GM23338 (cell line): ENCODE measurements at regions not wholly inside any gene's neighbourhood (a gene's known extent, or its start where the extent isn't known, plus 50 kb on each side); places are given as distances from the start of the nearest gene placed in this dataset.

Source experiments
- ATAC-seq: fragments of 200-7000 bp; cut with Tn5 transposase; 3 replicates; pipeline ENCODE4 v1.9.1; 2020
- DNase-seq: peaks from one replicate; pipeline ENCODE4 v3.0.0-alpha.2; 2015; ENCODE audit warnings: low spot score
- H2AFZ ChIP-seq: fragments of 200-600 bp; sonication (generic); 2 replicates; pipeline ENCODE4 v1.8.0; 2016; ENCODE audit warnings: antibody characterized with exemption, mild to moderate bottlenecking, moderate library complexity
- H3F3A ChIP-seq: fragments of 200-600 bp; sonication (generic); replicated peaks from 2 replicates; pipeline ENCODE4 v1.8.0; 2017; ENCODE audit warnings: antibody characterized with exemption, mixed run types, low read depth
- H3K27ac ChIP-seq: fragments of 200-600 bp; sonication (generic); 2 replicates; pipeline ENCODE4 v1.6.1; 2016; ENCODE audit warnings: low read depth
- H3K27me3 ChIP-seq: fragments of 200-600 bp; sonication (generic); 2 replicates; pipeline ENCODE4 v1.8.0; 2016; ENCODE audit warnings: mild to moderate bottlenecking, mixed run types, moderate library complexity; ENCODE audit not compliant: insufficient read depth
- H3K36me3 ChIP-seq: fragments of 200-600 bp; sonication (generic); 2 replicates; pipeline ENCODE4 v1.8.0; 2016; ENCODE audit warnings: mild to moderate bottlenecking; ENCODE audit not compliant: insufficient read depth
- H3K4me1 ChIP-seq: fragments of 200-600 bp; sonication (generic); 2 replicates; pipeline ENCODE4 v1.8.0; 2016; ENCODE audit warnings: mild to moderate bottlenecking, moderate library complexity; ENCODE audit not compliant: insufficient read depth
- H3K4me2 ChIP-seq: fragments of 200-600 bp; sonication (generic); 2 replicates; pipeline ENCODE4 v1.7.1; 2017; ENCODE audit warnings: mixed run types
- H3K4me3 ChIP-seq: fragments of 200-600 bp; sonication (generic); 2 replicates; pipeline ENCODE4 v1.6.1; 2016; ENCODE audit warnings: mixed run types
- H3K79me2 ChIP-seq: fragments of 200-600 bp; sonication (generic); replicated peaks from 2 replicates; pipeline ENCODE4 v1.8.0; 2017; ENCODE audit warnings: mild to moderate bottlenecking; ENCODE audit not compliant: insufficient read depth
- H3K9me2 ChIP-seq: fragments of 200-600 bp; sonication (generic); 2 replicates; pipeline ENCODE4 v1.8.0; 2017; ENCODE audit not compliant: insufficient read depth
- H4K20me1 ChIP-seq: fragments of 200-600 bp; sonication (generic); replicated peaks from 2 replicates; pipeline ENCODE4 v1.8.0; 2017; ENCODE audit warnings: mild to moderate bottlenecking; ENCODE audit not compliant: insufficient read depth
- H3K27ac Mint-ChIP-seq: 2 replicates; pipeline ENCODE4 v1.8.0; 2020; ENCODE audit warnings: inconsistent platforms, mild to moderate bottlenecking, moderate library complexity, mixed read lengths
- H3K27me3 Mint-ChIP-seq: 3 replicates; pipeline ENCODE4 v1.8.0; 2022; ENCODE audit warnings: low read depth, mild to moderate bottlenecking, moderate library complexity, mixed read lengths, inconsistent platforms; ENCODE audit not compliant: insufficient read depth, poor library complexity
- H3K36me3 Mint-ChIP-seq: 3 replicates; pipeline ENCODE4 v1.8.0; 2021; ENCODE audit warnings: low read depth, mild to moderate bottlenecking, inconsistent platforms, moderate library complexity, mixed read lengths
- H3K4me1 Mint-ChIP-seq: 3 replicates; pipeline ENCODE4 v1.8.0; 2020; ENCODE audit warnings: mild to moderate bottlenecking, inconsistent platforms, mixed read lengths
- H3K4me3 Mint-ChIP-seq: 3 replicates; pipeline ENCODE4 v1.8.0; 2021; ENCODE audit warnings: moderate library complexity, mild to moderate bottlenecking, inconsistent platforms, mixed read lengths
- H3K9me3 Mint-ChIP-seq: 3 replicates; pipeline ENCODE4 v1.8.0; 2020; ENCODE audit warnings: moderate library complexity, mild to moderate bottlenecking, inconsistent platforms, mixed read lengths
- JUNB ChIP-seq: IDR thresholded peaks from one replicate; pipeline ENCODE4 v1.6.1; 2016; ENCODE audit warnings: antibody characterized with exemption; ENCODE audit not compliant: unreplicated experiment
- NANOG ChIP-seq: IDR thresholded peaks from 2 replicates; pipeline ENCODE4 v1.6.1; 2016; ENCODE audit warnings: antibody characterized with exemption, borderline replicate concordance
- TF ChIP-seq, protein P1 (sequence below): fragments of 250-450 bp; sonication (Bioruptor Pico); IDR thresholded peaks from 2 replicates; pipeline ENCODE4 v1.5.0; 2020; ENCODE audit warnings: mild to moderate bottlenecking, moderate library complexity

DNA sequence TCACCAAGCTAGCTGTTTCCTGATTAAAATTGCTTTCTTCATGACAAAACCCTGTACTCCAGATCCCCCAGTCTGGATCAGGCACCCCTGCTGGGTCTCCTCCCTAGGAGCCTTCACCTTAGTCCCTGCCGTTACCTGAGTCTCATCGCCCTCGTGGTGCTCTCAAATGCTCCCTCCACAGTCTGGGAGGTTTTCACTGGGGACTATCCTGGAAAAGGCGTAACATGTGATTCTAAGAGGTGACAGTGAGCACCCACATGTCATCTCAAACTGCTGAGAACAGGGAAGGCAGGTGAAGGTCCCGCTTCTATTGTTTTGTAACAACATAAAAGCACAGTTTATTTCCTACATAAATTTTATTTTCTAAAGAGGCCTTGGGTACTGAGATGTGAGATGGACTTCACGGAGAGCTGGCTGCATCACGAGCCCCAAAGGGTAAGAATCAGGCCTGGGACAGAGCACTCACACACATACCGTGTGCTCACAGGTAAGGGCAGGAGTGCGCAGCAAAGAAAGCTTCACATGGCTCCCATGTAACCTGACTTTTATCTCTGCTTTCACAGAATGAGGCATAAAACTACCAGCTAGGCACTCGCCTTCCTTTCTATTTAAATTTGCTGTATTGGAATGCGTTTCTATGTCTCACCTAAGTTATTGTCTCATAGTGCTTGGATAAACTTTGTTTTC lies 531.5 kb downstream of the RNF144A start (continued):
- TF ChIP-seq, protein P1, sequence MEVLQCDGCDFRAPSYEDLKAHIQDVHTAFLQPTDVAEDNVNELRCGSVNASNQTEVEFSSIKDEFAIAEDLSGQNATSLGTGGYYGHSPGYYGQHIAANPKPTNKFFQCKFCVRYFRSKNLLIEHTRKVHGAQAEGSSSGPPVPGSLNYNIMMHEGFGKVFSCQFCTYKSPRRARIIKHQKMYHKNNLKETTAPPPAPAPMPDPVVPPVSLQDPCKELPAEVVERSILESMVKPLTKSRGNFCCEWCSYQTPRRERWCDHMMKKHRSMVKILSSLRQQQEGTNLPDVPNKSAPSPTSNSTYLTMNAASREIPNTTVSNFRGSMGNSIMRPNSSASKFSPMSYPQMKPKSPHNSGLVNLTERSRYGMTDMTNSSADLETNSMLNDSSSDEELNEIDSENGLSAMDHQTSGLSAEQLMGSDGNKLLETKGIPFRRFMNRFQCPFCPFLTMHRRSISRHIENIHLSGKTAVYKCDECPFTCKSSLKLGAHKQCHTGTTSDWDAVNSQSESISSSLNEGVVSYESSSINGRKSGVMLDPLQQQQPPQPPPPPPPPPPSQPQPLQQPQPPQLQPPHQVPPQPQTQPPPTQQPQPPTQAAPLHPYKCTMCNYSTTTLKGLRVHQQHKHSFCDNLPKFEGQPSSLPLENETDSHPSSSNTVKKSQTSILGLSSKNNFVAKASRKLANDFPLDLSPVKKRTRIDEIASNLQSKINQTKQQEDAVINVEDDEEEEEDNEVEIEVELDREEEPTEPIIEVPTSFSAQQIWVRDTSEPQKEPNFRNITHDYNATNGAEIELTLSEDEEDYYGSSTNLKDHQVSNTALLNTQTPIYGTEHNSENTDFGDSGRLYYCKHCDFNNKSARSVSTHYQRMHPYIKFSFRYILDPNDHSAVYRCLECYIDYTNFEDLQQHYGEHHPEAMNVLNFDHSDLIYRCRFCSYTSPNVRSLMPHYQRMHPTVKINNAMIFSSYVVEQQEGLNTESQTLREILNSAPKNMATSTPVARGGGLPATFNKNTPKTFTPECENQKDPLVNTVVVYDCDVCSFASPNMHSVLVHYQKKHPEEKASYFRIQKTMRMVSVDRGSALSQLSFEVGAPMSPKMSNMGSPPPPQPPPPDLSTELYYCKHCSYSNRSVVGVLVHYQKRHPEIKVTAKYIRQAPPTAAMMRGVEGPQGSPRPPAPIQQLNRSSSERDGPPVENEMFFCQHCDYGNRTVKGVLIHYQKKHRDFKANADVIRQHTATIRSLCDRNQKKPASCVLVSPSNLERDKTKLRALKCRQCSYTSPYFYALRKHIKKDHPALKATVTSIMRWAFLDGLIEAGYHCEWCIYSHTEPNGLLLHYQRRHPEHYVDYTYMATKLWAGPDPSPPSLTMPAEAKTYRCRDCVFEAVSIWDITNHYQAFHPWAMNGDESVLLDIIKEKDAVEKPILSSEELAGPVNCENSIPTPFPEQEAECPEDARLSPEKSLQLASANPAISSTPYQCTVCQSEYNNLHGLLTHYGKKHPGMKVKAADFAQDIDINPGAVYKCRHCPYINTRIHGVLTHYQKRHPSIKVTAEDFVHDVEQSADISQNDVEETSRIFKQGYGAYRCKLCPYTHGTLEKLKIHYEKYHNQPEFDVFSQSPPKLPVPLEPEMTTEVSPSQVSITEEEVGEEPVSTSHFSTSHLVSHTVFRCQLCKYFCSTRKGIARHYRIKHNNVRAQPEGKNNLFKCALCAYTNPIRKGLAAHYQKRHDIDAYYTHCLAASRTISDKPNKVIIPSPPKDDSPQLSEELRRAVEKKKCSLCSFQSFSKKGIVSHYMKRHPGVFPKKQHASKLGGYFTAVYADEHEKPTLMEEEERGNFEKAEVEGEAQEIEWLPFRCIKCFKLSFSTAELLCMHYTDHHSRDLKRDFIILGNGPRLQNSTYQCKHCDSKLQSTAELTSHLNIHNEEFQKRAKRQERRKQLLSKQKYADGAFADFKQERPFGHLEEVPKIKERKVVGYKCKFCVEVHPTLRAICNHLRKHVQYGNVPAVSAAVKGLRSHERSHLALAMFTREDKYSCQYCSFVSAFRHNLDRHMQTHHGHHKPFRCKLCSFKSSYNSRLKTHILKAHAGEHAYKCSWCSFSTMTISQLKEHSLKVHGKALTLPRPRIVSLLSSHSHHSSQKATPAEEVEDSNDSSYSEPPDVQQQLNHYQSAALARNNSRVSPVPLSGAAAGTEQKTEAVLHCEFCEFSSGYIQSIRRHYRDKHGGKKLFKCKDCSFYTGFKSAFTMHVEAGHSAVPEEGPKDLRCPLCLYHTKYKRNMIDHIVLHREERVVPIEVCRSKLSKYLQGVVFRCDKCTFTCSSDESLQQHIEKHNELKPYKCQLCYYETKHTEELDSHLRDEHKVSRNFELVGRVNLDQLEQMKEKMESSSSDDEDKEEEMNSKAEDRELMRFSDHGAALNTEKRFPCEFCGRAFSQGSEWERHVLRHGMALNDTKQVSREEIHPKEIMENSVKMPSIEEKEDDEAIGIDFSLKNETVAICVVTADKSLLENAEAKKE (CRISPR knock-in tag): no peak
- TF ChIP-seq JUNB: no peak

DNA sequence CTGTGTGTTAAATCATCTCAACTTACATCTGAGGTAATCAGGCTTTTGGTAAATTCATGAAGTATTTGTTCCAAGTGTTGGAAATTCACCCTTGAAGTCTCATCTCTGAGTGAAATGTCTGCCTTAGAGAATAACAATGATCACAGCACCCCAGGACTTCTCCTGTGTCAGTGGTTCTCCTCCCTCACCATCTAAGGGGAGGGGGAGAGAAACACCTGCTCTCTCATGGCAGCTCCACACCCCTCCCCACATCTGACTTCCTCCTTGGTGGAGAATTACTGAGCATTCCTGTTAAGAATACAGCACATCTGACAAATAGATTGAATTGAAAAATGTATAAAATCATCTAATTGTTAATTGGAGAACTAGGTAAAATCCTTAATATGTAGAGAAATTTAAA lies 532.1 kb downstream of the RNF144A start:
- peaks cover 5% of the 10 kb centered on the region for H3K27me3 Mint-ChIP-seq
- Histone ChIP-seq H3K4me1 (peaks cover 13% of the 10 kb centered on the region), H3F3A (no peaks in the 10 kb centered on the region), H3K4me3 (no peak overlapping the region), H3K27ac (no peak overlapping the region), H3K4me2 (no peak overlapping the region), H3K36me3 (no peaks in the 10 kb centered on the region), H2AFZ (no peak overlapping the region), H4K20me1 (no peaks in the 10 kb centered on the region), H3K9me2 (peaks cover 3% of the 10 kb centered on the region; the same call in 1 of the 2 replicates), H3K79me2 (no peaks in the 10 kb centered on the region), H3K27me3 (no peaks in the 10 kb centered on the region)
- peaks cover 33% of the 10 kb centered on the region for H3K4me1 Mint-ChIP-seq
- TF ChIP-seq, protein P1 (CRISPR knock-in tag): 0 out of 2 replicates have a peak, but pooled peaks have one; percentile 59
- TF ChIP-seq NANOG: no peak
- peak; percentile 10 for DNase-seq
- H3K4me3 Mint-ChIP-seq: no peak overlapping the region
- no peak overlapping the region for H3K27ac Mint-ChIP-seq
- no peaks in the 10 kb centered on the region for H3K36me3 Mint-ChIP-seq
- H3K9me3 Mint-ChIP-seq: no peaks in the 10 kb centered on the region; the same call in 1 of the 3 replicates
- ATAC-seq: peak; percentile 76
